HG03558 (cell line): ENCODE measurements at regions not wholly inside any gene's neighbourhood (a gene's known extent, or its start where the extent isn't known, plus 50 kb on each side); places are given as distances from the start of the nearest gene placed in this dataset.
"Not testable (repeated sequence)": the region's sequence is repeated elsewhere in the genome, so short reads cannot be mapped to it uniquely, and the experiment has no call there.

Experiments
- ATAC-seq: cut with Tn5 transposase; IDR thresholded peaks from one replicate; pipeline ENCODE4 v1.9.1; 2021; ENCODE audit warnings: moderate number of reproducible peaks; ENCODE audit not compliant: unreplicated experiment; ENCODE audit errors: extremely low read depth

DNA sequence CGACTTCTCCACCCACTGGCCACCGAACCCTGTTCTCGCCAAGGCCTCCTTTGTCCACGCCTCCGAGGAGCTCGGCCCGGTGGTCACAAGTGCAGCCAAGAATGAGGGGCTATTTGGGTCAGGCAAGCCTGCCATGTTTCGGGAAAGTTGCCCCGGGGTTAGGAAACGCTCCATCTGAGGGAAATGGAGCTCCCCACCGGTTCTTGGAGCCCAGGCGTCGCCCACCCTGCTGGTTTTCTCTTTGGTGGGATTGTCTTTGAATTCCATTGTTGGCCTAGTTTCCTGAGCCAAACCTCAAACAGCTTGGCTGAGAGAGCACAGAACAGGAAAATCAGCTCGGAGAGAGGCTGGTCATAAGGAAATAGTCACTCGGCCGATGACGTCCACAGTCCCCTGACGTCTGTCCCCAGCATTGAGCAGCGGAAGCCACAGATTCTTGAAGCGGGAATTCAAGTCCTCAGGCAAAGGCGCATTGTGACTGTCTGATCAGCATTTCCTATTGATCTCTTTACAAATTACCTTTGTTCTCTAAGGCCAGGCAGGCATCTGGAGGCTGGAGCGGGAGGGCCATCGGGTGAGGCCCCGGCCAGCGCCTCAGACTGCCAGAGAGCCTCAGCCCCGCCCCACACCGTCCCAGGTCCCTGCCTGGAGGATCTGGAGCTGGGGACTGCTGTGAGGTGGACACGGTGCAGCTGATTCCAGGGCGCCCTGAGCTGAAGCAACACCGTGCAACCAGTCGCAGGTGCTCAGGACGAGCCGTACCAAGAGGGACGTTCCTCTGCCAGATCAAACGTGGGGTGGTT, 138.6 kb downstream of the DLL1 start:
- no peak for ATAC-seq

DNA sequence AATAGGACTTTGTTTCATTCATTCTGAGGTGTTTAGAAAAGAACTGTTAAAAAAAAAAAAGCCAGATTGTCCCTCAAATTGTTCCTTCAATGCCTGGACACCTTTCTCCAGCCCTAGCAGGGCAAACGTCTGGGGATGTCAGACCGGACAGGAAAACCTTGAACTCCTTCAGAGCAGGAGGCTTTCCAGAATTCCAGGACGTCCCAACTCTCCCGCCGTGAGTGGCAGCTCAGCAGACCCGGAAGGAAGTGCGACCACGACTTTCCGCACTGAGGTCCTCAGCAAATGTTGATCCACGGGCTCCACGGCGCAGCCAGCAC, 139.1 kb downstream of the DLL1 start:
- ATAC-seq, result no peak

- ATAC-seq, result no peak
These were observed 139.5 kb downstream of the DLL1 start for GRCh38 chr6:170151321-170151771.

DNA sequence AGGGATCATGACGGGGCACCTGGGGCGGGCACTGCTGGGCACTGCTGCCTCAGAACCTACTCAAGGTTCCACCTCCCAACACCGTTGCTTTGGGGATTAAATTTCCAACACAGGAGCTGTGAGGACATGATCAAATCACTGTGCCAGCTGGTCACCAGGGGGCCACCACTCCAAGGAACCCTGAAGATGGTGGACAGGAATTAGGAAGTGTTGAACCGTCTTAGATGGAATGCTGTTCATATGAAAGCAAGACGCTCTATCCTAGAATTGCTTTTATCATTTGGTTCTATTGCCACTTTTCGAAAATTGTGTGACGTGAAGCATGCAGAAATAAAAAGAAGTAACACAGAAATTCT, 140.3 kb downstream of the DLL1 start:
- ATAC-seq, result no peak

- no peak for ATAC-seq
These were observed 140.9 kb downstream of the DLL1 start for GRCh38 chr6:170149681-170150589.

DNA sequence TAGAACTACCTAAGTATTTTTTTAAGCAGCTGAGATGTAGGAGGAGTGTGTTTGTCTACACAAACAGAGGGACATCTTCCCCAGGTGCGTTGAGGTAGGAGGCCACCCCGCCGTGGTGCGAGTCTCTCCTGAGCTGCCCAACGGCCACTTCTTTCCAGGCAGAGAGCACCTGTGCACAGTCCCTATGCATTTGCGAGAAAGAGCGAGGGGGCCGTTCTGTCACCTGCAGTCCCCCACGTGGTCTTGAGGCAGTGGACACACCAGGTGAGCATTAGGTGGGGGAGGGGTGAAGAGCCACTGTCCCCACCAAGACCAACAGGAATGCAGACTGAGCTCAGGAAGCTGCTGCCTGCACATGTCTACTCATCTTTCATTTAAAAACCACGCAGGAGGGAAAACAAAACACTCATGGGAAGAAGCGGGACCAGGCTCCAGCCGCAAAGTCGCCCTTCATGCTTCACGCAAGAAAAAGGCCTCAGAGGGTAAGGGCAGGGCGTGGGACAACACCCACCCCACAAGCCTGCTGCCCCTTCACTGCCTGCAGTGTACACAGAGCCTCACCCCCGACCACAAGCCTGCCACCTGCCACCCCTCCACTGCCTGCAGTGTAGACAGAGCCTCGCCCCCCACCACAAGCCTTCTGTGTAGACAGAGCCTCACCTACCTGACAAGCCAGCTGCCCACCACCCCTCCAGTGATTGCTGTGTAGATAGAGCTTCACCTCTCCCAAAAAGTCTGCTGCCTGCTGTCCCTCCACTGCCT, 142.0 kb downstream of the DLL1 start:
- no peak for ATAC-seq

DNA sequence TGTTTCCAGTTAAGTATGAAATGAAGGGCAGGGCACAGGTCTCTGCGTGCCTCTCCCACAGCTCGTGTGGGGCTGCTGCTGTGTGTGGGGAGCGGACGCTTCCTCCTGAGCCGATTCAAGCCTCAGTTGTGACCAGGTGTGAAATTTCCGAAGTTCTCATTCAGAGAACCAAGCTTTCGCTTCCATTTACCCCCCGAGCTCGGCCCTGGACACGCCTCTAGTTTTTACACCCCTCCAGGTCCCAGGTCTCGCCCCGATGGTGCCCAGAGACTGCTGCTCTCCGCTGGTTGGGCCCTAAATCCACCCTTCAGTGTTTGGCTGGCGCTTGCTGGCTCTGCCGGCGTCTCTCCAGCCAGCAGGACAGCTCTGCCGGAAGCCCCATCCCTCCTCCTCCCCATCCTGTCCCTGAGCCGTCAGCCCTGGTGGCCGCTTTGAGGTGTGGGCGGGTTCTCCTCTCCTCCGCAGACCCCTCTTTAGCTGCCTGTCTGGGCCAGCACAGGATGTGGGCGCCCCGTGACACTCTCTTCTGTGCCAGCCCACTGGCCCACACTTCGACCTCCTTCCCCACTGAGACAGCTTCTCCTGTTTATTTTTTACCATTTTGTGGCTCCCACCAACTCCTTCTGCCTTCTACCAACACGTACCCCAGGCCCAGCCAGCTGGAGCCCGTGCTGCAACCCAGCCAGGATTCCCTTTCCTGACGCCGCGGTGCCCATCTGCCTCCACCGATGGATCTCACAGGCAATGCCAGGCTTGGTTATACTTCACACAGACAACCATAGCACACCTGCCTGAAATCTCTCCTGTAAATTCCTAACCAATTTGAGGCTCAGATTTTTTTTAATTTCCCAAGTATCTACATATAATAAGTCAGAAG, 142.8 kb downstream of the DLL1 start:
- no peak for ATAC-seq

- no peak for ATAC-seq
These were observed 143.7 kb downstream of the DLL1 start for GRCh38 chr6:170147056-170147787.

GRCh38 chr6:170146640-170147039, 144.2 kb downstream of the DLL1 start:
- no peak for ATAC-seq

- ATAC-seq, result not testable (repeated sequence)
These were observed 144.7 kb downstream of the DLL1 start for GRCh38 chr6:170146131-170146530.

- not testable (repeated sequence) for ATAC-seq
These were observed 145.2 kb downstream of the DLL1 start for GRCh38 chr6:170145716-170146115.

DNA sequence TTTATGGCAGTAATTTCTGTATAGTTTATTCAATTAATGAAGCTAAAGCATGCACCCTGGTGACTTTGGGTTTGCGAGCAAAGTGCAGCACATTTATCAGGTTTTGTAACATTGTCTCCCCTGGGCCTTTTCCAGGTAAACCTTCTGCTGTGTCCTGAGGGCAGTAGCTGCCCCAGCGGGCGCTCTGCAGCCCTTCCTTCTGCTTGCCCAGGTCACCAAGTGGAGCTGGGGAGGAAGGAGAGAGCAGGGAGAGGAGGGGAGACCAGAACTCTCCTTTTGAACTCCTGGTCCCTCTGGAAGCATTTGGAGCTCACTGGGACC, 145.6 kb downstream of the DLL1 start:
- ATAC-seq, result no peak

- no peak for ATAC-seq
These were observed 146.2 kb downstream of the DLL1 start for GRCh38 chr6:170144571-170145271.

- no peak for ATAC-seq
These were observed 147.3 kb downstream of the DLL1 start for GRCh38 chr6:170143401-170144150.

GRCh38 chr6:170142559-170142958, 148.3 kb downstream of the DLL1 start:
- no peak for ATAC-seq

- not testable (repeated sequence) for ATAC-seq
These were observed 149.8 kb downstream of the DLL1 start for GRCh38 chr6:170141061-170141460.

DNA sequence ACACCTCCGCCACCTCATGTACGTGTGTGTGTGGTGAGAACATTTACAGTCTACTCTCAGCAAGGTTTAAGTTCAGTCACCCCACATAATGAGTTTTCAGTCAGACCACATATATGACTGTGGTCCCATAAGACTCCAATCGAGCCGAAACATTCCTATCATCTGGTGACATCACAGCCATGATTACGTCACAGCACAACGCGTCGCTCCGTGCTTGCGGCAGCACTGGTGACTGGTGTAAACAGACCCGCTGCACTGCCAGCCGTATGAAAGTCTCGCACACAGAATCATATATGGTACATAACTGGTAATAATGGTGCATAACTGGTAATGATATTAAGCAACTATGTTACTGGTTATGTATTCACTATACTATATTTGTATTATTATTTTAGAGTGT, 150.7 kb downstream of the DLL1 start:
- no peak for ATAC-seq

DNA sequence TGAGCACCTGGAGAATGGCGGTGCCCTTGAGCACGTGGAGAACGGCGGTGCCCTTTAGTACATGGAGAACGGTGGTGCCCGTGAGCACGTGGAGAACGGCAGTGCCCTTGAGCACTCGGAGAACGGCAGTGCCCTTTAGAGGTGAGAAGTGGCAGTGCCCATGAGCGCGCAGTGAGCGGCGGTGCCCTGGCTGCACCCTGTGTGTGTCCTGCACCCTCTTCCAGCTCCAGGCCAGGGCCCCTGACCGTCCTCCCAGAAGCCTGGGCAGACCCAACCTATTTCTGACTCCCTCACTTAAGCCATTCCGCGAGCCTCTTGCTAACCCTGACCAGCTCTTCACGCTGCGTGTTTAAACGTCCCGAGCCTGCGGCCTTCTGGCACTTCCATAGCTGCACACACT, 151.3 kb downstream of the DLL1 start:
- ATAC-seq, result no peak
